Testis (tissue), 2 donors: ENCODE measurements at regions not wholly inside any gene's neighbourhood (a gene's known extent, or its start where the extent isn't known, plus 50 kb on each side); places are given as distances from the start of the nearest gene placed in this dataset.

ENCODE experiments used
- POLR2A ChIP-seq: fragments of 450-650 bp; IDR thresholded peaks from one replicate; pipeline ENCODE4 v1.6.1; 2017; ENCODE audit warnings: antibody characterized with exemption, mild to moderate bottlenecking, moderate library complexity
- TF ChIP-seq, protein P1 (sequence below), 3 experiments: fragments of 450-650 bp in 2 of 3; fragments of 200-600 bp in 1 of 3; sonication (generic) in 1 of 3; IDR thresholded peaks; one replicate each; pipeline ENCODE4 v1.5.1; 2016 to 2019; ENCODE audit warnings: antibody characterized with exemption in 3 of 3, mild to moderate bottlenecking in 2 of 3, moderate library complexity in 1 of 3

DNA sequence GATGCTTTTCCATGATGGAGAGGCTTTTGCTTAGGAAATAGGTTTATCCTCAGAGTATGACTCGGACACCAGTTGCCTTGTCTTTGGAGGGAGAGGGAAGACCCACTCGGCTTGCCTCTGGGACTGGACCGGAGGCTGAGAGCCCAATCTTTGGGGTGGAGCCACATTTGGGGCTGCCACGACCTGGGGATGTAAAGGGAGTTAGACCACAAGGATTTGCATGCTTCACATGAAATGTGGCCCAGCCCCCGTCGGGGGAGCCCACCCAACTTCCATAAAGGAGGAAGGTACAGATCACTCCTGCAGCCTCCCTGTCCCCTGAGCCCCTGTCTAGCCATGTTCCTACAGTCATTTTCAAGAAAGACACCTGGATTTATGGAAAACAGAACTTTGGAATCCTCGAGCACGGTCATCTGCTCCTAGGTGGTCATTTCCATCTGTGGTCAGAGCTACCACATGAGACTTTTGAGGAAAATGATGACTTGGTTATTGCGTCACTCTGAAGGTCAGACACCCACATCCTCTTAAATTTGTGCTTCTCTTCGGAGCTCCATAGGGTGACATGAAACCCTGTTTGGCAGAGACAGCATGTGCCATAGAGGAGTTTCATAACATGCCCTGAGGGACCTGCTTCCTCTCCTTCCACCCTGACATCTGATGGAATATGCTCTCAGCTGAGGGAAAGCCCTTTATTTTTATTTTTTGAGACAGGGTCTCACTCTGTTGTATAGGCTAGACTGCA, 99.4 kb upstream of the SLC45A1 start:
- TF ChIP-seq POLR2A, result no peak
- TF ChIP-seq, protein P1, sequence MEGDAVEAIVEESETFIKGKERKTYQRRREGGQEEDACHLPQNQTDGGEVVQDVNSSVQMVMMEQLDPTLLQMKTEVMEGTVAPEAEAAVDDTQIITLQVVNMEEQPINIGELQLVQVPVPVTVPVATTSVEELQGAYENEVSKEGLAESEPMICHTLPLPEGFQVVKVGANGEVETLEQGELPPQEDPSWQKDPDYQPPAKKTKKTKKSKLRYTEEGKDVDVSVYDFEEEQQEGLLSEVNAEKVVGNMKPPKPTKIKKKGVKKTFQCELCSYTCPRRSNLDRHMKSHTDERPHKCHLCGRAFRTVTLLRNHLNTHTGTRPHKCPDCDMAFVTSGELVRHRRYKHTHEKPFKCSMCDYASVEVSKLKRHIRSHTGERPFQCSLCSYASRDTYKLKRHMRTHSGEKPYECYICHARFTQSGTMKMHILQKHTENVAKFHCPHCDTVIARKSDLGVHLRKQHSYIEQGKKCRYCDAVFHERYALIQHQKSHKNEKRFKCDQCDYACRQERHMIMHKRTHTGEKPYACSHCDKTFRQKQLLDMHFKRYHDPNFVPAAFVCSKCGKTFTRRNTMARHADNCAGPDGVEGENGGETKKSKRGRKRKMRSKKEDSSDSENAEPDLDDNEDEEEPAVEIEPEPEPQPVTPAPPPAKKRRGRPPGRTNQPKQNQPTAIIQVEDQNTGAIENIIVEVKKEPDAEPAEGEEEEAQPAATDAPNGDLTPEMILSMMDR (IDR thresholded peaks at IDR 0.05), result no peak
